ENCODE measurements at regions not wholly inside any gene's neighbourhood (a gene's known extent, or its start where the extent isn't known, plus 50 kb on each side); places are given as distances from the start of the nearest gene placed in this dataset.

DNA sequence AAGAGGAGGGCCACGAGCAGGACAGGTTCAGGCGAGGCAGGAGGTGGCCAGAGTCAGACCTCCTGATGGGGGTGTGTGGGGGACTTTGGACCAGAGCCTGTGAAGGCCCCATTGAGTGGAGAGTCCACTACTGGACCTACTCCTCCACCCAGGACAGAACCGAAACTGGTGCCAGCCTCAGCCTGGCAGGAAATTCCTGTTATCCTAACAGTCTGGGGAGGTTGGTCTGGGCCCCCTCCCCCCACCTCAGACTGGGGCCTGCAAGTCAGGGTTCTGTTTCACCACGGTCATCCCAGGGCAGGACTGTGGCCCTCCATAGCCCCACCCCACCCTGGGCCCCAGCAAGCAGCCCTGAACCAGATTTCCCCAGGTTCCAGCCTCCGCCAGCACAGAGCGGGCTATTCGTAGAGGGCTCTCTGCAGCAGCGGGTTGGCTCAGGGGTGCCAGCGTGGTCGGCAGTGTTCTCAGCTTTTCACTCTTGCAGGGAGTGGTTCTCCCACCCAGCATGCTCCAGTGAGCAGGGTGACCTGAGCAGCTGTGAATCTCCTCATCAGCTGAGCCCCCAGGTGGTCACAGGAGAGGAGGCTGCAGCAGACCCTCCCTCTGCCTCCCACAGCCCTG lies 217.3 kb downstream of the TBC1D2B start:
- no peak for DNase-seq (ENCODE audit: extremely low spot score)
- H3K9me3 ChIP-seq, result no peaks in the 10 kb centered on the region
- no peak overlapping the region for H3K4me3 ChIP-seq
- peaks cover 0 to 9% (median 0%) of the 10 kb centered on the region in 4 donors for H3K27me3 ChIP-seq
- intact Hi-C loops (cut with DNase I), result no loop called here
- H3K4me1 ChIP-seq, result no peaks in the 10 kb centered on the region
- TF ChIP-seq EP300 (IDR thresholded peaks at IDR 0.05) (no peak), POLR2AphosphoS5 (IDR thresholded peaks at IDR 0.05) (no peak), POLR2A (IDR thresholded peaks at IDR 0.05; ENCODE audit: low read depth) (no peak), CTCF (IDR thresholded peaks at IDR 0.05) (no peak)
- no peak overlapping the region for H3K27ac ChIP-seq (replicated peaks in 1 of 4)
- 88% methylated on average over 8 of the region's 10 CpGs for WGBS
- H3K36me3 ChIP-seq, result no peaks in the 10 kb centered on the region

GRCh38 chr15:77859491-77860060 lies 217.9 kb downstream of the TBC1D2B start:
- Histone ChIP-seq H3K27me3 (peaks cover 0 to 9% (median 0%) of the 10 kb centered on the region in 4 donors), H3K4me1 (no peaks in the 10 kb centered on the region), H3K4me3 (no peak overlapping the region), H3K27ac (replicated peaks in 1 of 4) (no peak overlapping the region), H3K9me3 (no peaks in the 10 kb centered on the region), H3K36me3 (no peaks in the 10 kb centered on the region)
- TF ChIP-seq CTCF (IDR thresholded peaks at IDR 0.05), result no peak
- no peak for TF ChIP-seq EP300 (IDR thresholded peaks at IDR 0.05)
- no peak for TF ChIP-seq POLR2A (IDR thresholded peaks at IDR 0.05; ENCODE audit: low read depth)
- intact Hi-C loops (cut with DNase I), result no loop called here
- no peak for DNase-seq (ENCODE audit: extremely low spot score)
- 88% methylated on average over 2 of the region's 2 CpGs for WGBS

DNA sequence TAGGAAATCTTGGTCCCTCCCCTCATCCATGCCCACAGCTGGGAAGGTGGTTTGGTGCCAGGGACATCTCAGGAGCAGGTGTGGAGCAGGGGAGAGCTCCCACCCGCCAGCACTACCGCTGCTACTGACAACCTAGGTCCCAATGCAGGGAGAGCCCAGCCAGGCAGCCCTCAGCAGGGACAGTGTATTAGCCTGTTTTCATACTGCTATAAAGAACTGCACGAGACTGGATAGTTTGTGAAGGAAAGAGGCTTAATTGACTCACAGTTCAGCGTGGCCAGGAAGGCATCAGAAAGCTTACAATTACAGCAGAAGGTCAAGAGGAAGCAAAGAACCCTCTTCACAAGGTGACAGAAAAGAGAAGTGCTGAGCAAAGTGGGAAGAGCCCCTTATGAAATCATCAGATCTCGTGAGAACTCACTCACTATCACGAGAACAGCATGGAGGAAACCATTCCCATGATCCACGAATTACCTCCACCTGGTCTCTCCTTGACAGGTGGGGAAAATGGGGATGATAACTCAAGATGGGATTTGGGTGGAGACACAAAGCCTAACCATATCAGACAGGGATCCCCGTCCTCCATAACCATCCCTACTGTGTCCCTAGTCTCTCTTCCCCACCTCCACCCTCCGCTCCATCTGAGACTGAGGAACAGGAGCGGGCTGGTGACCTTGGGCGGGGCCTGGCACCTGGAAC lies 218.6 kb downstream of the TBC1D2B start:
- H3K27ac ChIP-seq (replicated peaks in 1 of 4), result no peak overlapping the region

GRCh38 chr15:77857419-77857818 lies 220.1 kb downstream of the TBC1D2B start:
- no peak for TF ChIP-seq CTCF (IDR thresholded peaks at IDR 0.05)
- TF ChIP-seq POLR2AphosphoS5 (IDR thresholded peaks at IDR 0.05), result no peak
- no peak for TF ChIP-seq POLR2A (IDR thresholded peaks at IDR 0.05; ENCODE audit: low read depth)
- TF ChIP-seq EP300 (IDR thresholded peaks at IDR 0.05), result no peak
- Histone ChIP-seq H3K4me3 (no peak overlapping the region), H3K27ac (replicated peaks in 1 of 4) (no peak overlapping the region), H3K36me3 (no peaks in the 10 kb centered on the region), H3K9me3 (no peaks in the 10 kb centered on the region), H3K4me1 (no peaks in the 10 kb centered on the region), H3K27me3 (peaks cover 0 to 21% (median 0%) of the 10 kb centered on the region in 4 donors)
- DNase-seq (ENCODE audit: extremely low spot score), result no peak
- intact Hi-C loops (cut with DNase I), result no loop called here
- 77% methylated on average over 7 of the region's 7 CpGs for WGBS

More for the DNA sequence above, 218.6 kb downstream of the TBC1D2B start:
- intact Hi-C loops (cut with DNase I), result no loop called here
- no peaks in the 10 kb centered on the region for H3K36me3 ChIP-seq
- no peak for TF ChIP-seq POLR2AphosphoS5 (IDR thresholded peaks at IDR 0.05)
- TF ChIP-seq POLR2A (IDR thresholded peaks at IDR 0.05; ENCODE audit: low read depth), result no peak
- no peak for TF ChIP-seq EP300 (IDR thresholded peaks at IDR 0.05)
- no peak for TF ChIP-seq CTCF (IDR thresholded peaks at IDR 0.05)
- DNase-seq (ENCODE audit: extremely low spot score), result no peak
- peaks cover 0 to 14% (median 0%) of the 10 kb centered on the region in 4 donors for H3K27me3 ChIP-seq
- H3K4me3 ChIP-seq, result no peak overlapping the region
- H3K4me1 ChIP-seq, result no peaks in the 10 kb centered on the region
- no peaks in the 10 kb centered on the region for H3K9me3 ChIP-seq
- 81% methylated on average over 11 of the region's 11 CpGs for WGBS
